HepG2 (cell line): ENCODE measurements at regions not wholly inside any gene's neighbourhood (a gene's known extent, or its start where the extent isn't known, plus 50 kb on each side); places are given as distances from the start of the nearest gene placed in this dataset.

Experiments
- ATAC-seq: fragments of 200-7000 bp; cut with Tn5 transposase; 3 replicates; pipeline ENCODE4 v1.9.1; 2020; ENCODE audit warnings: mild to moderate bottlenecking, moderate library complexity
- BruUV-seq: library from RNA; stranded (reverse); fragments of 400-500 nt; replicated peaks from 2 replicates; lab custom pipeline; 2021; lab: Mats Ljungman, UMichigan
- CTCF ChIA-PET: fragments of 300-600 bp; formaldehyde crosslinking; extraction: SDS; loops from one replicate; lab custom pipeline; 2021; ENCODE audit warnings: low total read pairs, inconsistent platforms, low intra/inter-chr PET ratio; lab: Yijun Ruan, JAX
- POLR2A ChIA-PET: fragments of 350-600 bp; sonication (Branson Sonifier 250); formaldehyde crosslinking; loops from one replicate; lab custom pipeline; 2020; ENCODE audit warnings: antibody characterized with exemption, inconsistent platforms; lab: Yijun Ruan, JAX
- DNase-seq: peaks from one replicate; pipeline ENCODE4 v3.0.0-alpha.2; 2015; ENCODE audit warnings: low spot score
- FAIRE-seq: peaks from 3 replicates; lab custom pipeline; 2011; peaks lifted over from hg19 to GRCh38; lab: Jason Lieb, UNC
- H2AFZ ChIP-seq: one replicate; pipeline ENCODE4 v1.6.1; 2011; ENCODE audit warnings: low read length, inconsistent platforms
- H3K27ac ChIP-seq: fragments of 300-600 bp; 3 replicates; pipeline ENCODE4 v1.8.0; 2011; ENCODE audit warnings: mixed run types, mild to moderate bottlenecking, mixed read lengths, low read length, inconsistent platforms; ENCODE audit not compliant: insufficient read depth; ENCODE audit errors: extremely low read length
- H3K27me3 ChIP-seq, 2 experiments: fragments of 200-600 bp in 1 of 2; 2 replicates in 1 of 2; 3 replicates in 1 of 2; pipeline versions ENCODE4 v1.6.0 to v1.8.0; 2011; ENCODE audit warnings: low read length in 2 of 2, mild to moderate bottlenecking in 2 of 2, moderate library complexity in 2 of 2, inconsistent platforms in 1 of 2; ENCODE audit not compliant: insufficient read depth in 2 of 2, control insufficient read depth in 1 of 2
- H3K36me3 ChIP-seq, 2 experiments: fragments of 200-600 bp in 1 of 2; replicated peaks in 1 of 2; 2 replicates in 1 of 2; 3 replicates in 1 of 2; pipeline versions ENCODE4 v1.5.1 to v1.8.0; 2011; ENCODE audit warnings: low read length in 2 of 2, inconsistent platforms in 1 of 2; ENCODE audit not compliant: insufficient read depth in 2 of 2, control insufficient read depth in 1 of 2
- H3K4me1 ChIP-seq: 2 replicates; pipeline ENCODE4 v1.5.1; 2012; ENCODE audit warnings: low read length, inconsistent platforms; ENCODE audit not compliant: insufficient read depth
- H3K4me2 ChIP-seq: 2 replicates; pipeline ENCODE4 v1.6.0; 2011; ENCODE audit warnings: low read depth, low read length, inconsistent platforms
- H3K4me3 ChIP-seq, 3 experiments: fragments of 200-600 bp in 1 of 3; sonication (generic), shearing (Covaris generic) in 1 of 3; replicated peaks in 1 of 3; 2 replicates each; pipeline ENCODE4 v1.5.1; 2011 to 2016; ENCODE audit warnings: low read length in 3 of 3, inconsistent platforms in 2 of 3, low read depth in 2 of 3, mild to moderate bottlenecking in 2 of 3, control low read depth in 1 of 3, mixed read lengths in 1 of 3; ENCODE audit not compliant: insufficient read depth in 1 of 3
- H3K79me2 ChIP-seq: one replicate; pipeline ENCODE4 v1.6.1; 2011; ENCODE audit warnings: low read length, inconsistent platforms; ENCODE audit not compliant: insufficient read depth
- H3K9ac ChIP-seq: 2 replicates; pipeline ENCODE4 v1.6.0; 2011; ENCODE audit warnings: mild to moderate bottlenecking, low read depth, low read length, inconsistent platforms; ENCODE audit not compliant: insufficient read depth
- H3K9me3 ChIP-seq: 2 replicates; pipeline ENCODE4 v1.5.1; 2012; ENCODE audit warnings: mild to moderate bottlenecking, low read length
- H4K20me1 ChIP-seq: 2 replicates; pipeline ENCODE4 v1.6.0; 2011; ENCODE audit warnings: inconsistent platforms, mild to moderate bottlenecking, low read length, moderate library complexity; ENCODE audit not compliant: insufficient read depth
- BORCS8-MEF2B ChIP-seq: sonication (generic); formaldehyde crosslinking; IDR thresholded peaks from 2 replicates; pipeline ENCODE4 v1.8.0; 2022; ENCODE audit warnings: mild to moderate bottlenecking, missing genetic modification reagents
- FOXO1 ChIP-seq: sonication (generic); formaldehyde crosslinking; IDR thresholded peaks from 2 replicates; pipeline ENCODE4 v1.4.0; 2020; ENCODE audit warnings: missing genetic modification reagents
- MYPOP ChIP-seq: sonication (generic); formaldehyde crosslinking; IDR thresholded peaks from 2 replicates; pipeline ENCODE4 v1.8.1; 2023; ENCODE audit warnings: mild to moderate bottlenecking, moderate library complexity, missing genetic modification reagents
- NFAT5 ChIP-seq: sonication (generic); formaldehyde crosslinking; IDR thresholded peaks from 2 replicates; pipeline ENCODE4 v1.4.0; 2020; ENCODE audit warnings: missing genetic modification reagents
- NFE2 ChIP-seq: sonication (generic); formaldehyde crosslinking; IDR thresholded peaks from 2 replicates; pipeline ENCODE4 v1.4.0; 2020; ENCODE audit warnings: missing genetic modification reagents
- NKX3-1 ChIP-seq: sonication (generic); formaldehyde crosslinking; IDR thresholded peaks from 2 replicates; pipeline ENCODE4 v1.5.0; 2020; ENCODE audit warnings: missing genetic modification reagents
- PLSCR1 ChIP-seq: sonication (generic); formaldehyde crosslinking; IDR thresholded peaks from 2 replicates; pipeline ENCODE4 v1.5.0; 2020; ENCODE audit warnings: missing genetic modification reagents, mild to moderate bottlenecking, borderline replicate concordance
- RCOR2 ChIP-seq: IDR thresholded peaks from 2 replicates; pipeline ENCODE4 v1.6.1; 2016; ENCODE audit warnings: missing biosample characterization, missing genetic modification reagents
- THYN1 ChIP-seq: sonication (generic); formaldehyde crosslinking; IDR thresholded peaks from 2 replicates; pipeline ENCODE4 v1.8.1; 2023; ENCODE audit warnings: low read depth, mild to moderate bottlenecking, moderate library complexity, missing genetic modification reagents, borderline replicate concordance
- ZFAT ChIP-seq: sonication (generic); formaldehyde crosslinking; conservative IDR thresholded peaks from 2 replicates; pipeline ENCODE4 v1.8.1; 2023; ENCODE audit warnings: missing genetic modification reagents, inconsistent platforms
- ZNF18 ChIP-seq: sonication (generic); formaldehyde crosslinking; IDR thresholded peaks from 2 replicates; pipeline ENCODE4 v1.8.0; 2022; ENCODE audit warnings: mild to moderate bottlenecking, missing genetic modification reagents; ENCODE audit not compliant: insufficient replicate concordance
- ZNF263 ChIP-seq: sonication (generic); formaldehyde crosslinking; IDR thresholded peaks from 2 replicates; pipeline ENCODE4 v1.4.0; 2020; ENCODE audit warnings: missing genetic modification reagents
- ZNF280B ChIP-seq: sonication (generic); formaldehyde crosslinking; IDR thresholded peaks from 2 replicates; pipeline ENCODE4 v1.5.0; 2020; ENCODE audit warnings: missing genetic modification reagents, mild to moderate bottlenecking, borderline replicate concordance
- ZNF567 ChIP-seq: sonication (generic); formaldehyde crosslinking; IDR thresholded peaks from 2 replicates; pipeline ENCODE4 v1.8.1; 2023; ENCODE audit warnings: mild to moderate bottlenecking, missing genetic modification reagents, borderline replicate concordance
- ZNF720 ChIP-seq: sonication (generic); formaldehyde crosslinking; IDR thresholded peaks from 2 replicates; pipeline ENCODE4 v1.4.0; 2020; ENCODE audit warnings: missing genetic modification reagents
- ZNF772 ChIP-seq: sonication (generic); formaldehyde crosslinking; IDR thresholded peaks from 2 replicates; pipeline ENCODE4 v1.5.0; 2020; ENCODE audit warnings: mild to moderate bottlenecking, missing genetic modification reagents
- WGBS: methylation state at CpG from one replicate; pipeline ENCODE4 v1.1.6; 2017; ENCODE audit warnings: low lambda C conversion rate; 5-methylcytosine and 5-hydroxymethylcytosine counted together
- in situ Hi-C: cut with HindIII; loops from 2 replicates; pipeline ENCODE4 v1.10.0; 2017; ENCODE audit warnings: low pct_unique_long_range_greater_than_20kb; ENCODE audit not compliant: extremely low pct_ligation_motif_present
- intact Hi-C: fragments of 100-400 bp; cut with micrococcal nuclease; formaldehyde crosslinking; loops from one replicate; pipeline ENCODE4 v1.10.0; 2022; ENCODE audit not compliant: unreplicated experiment

GRCh38 chr19:28388988-28389387 lies 824.0 kb downstream of the UQCRFS1 start:
- no peak overlapping the region for H3K4me3 ChIP-seq
- no peaks in the 10 kb centered on the region for H3K27me3 ChIP-seq
- DNase-seq (no peak), FAIRE-seq (no peak), ATAC-seq (no peak)
- H3K4me2 ChIP-seq = no peak overlapping the region
- H3K36me3 ChIP-seq = no peaks in the 10 kb centered on the region
- ChIA-PET POLR2A (no interaction called here), CTCF (no interaction called here)
- peaks cover 80% of the 10 kb centered on the region for H3K9me3 ChIP-seq
- no peak overlapping the region for H2AFZ ChIP-seq
- H4K20me1 ChIP-seq = no peaks in the 10 kb centered on the region
- H3K9ac ChIP-seq = no peak overlapping the region
- in situ Hi-C loops (no loop called here), intact Hi-C loops (no loop called here)
- H3K79me2 ChIP-seq = no peaks in the 10 kb centered on the region
- no peak overlapping the region for H3K27ac ChIP-seq
- WGBS = 0% methylated on average over 3 of the region's 3 CpGs
- no TSS peak for BruUV-seq
- H3K4me1 ChIP-seq = no peaks in the 10 kb centered on the region
- TF ChIP-seq FOXO1 (no peak), ZNF280B (CRISPR knock-in tag) (no peak), ZNF720 (no peak), ZNF772 (no peak), NFAT5 (CRISPR knock-in tag) (no peak), MYPOP (no peak), RCOR2 (no peak), BORCS8-MEF2B (CRISPR knock-in tag) (no peak), ZNF18 (CRISPR knock-in tag) (no peak), PLSCR1 (CRISPR knock-in tag) (no peak), ZNF263 (no peak), ZFAT (CRISPR knock-in tag) (no peak), NKX3-1 (no peak), THYN1 (CRISPR knock-in tag) (no peak), NFE2 (CRISPR knock-in tag) (no peak), ZNF567 (CRISPR knock-in tag) (no peak)
